Fibroblast of lung (primary cell): ENCODE measurements at regions not wholly inside any gene's neighbourhood (a gene's known extent, or its start where the extent isn't known, plus 50 kb on each side); places are given as distances from the start of the nearest gene placed in this dataset.

Experiments used
- DNase-seq, 2 donors: peaks; one replicate each; pipeline versions ENCODE4 v3.0.0 to v3.0.0-alpha.2; 2010; ENCODE audit warnings: low read depth in 2 of 2
- H2AFZ ChIP-seq: 2 replicates; pipeline ENCODE4 v1.5.1; 2012; ENCODE audit warnings: low read length, control low read depth, inconsistent platforms
- H3K27ac ChIP-seq: 2 replicates; pipeline ENCODE4 v1.5.1; 2011; ENCODE audit warnings: low read length, control low read depth; ENCODE audit not compliant: insufficient read depth
- H3K27me3 ChIP-seq: 2 replicates; pipeline ENCODE4 v1.5.1; 2011; ENCODE audit warnings: mild to moderate bottlenecking, low read length; ENCODE audit not compliant: control insufficient read depth, insufficient read depth
- H3K36me3 ChIP-seq: 2 replicates; pipeline ENCODE4 v1.5.1; 2011; ENCODE audit warnings: low read length; ENCODE audit not compliant: control insufficient read depth, insufficient read depth
- H3K4me1 ChIP-seq: 2 replicates; pipeline ENCODE4 v1.5.1; 2011; ENCODE audit warnings: low read length; ENCODE audit not compliant: control insufficient read depth, insufficient read depth; ENCODE audit errors: extremely low read depth
- H3K4me2 ChIP-seq: 2 replicates; pipeline ENCODE4 v1.5.1; 2011; ENCODE audit warnings: low read length, control low read depth; ENCODE audit not compliant: insufficient read depth; ENCODE audit errors: extremely low read depth
- H3K4me3 ChIP-seq, 4 experiments: fragments of 200-600 bp in 1 of 4; sonication (generic) in 1 of 4; replicated peaks in 1 of 4; 2 replicates each; pipeline ENCODE4 v1.5.1; 2011 to 2016; ENCODE audit warnings: low read length in 4 of 4, low read depth in 3 of 4, mild to moderate bottlenecking in 3 of 4, control low read depth in 2 of 4, inconsistent platforms in 1 of 4, mixed read lengths in 1 of 4; ENCODE audit not compliant: insufficient read depth in 1 of 4; ENCODE audit errors: control extremely low read depth in 1 of 4
- H3K79me2 ChIP-seq: 2 replicates; pipeline ENCODE4 v1.5.1; 2012; ENCODE audit warnings: mild to moderate bottlenecking, low read length, inconsistent platforms; ENCODE audit not compliant: control insufficient read depth, insufficient read depth
- H3K9ac ChIP-seq: 2 replicates; pipeline ENCODE4 v1.5.1; 2011; ENCODE audit warnings: mild to moderate bottlenecking, low read length, control low read depth; ENCODE audit not compliant: insufficient read depth
- H3K9me3 ChIP-seq: 2 replicates; pipeline ENCODE4 v1.5.1; 2012; ENCODE audit warnings: low read depth, low read length; ENCODE audit not compliant: control insufficient read depth, insufficient read depth
- H4K20me1 ChIP-seq: 2 replicates; pipeline ENCODE4 v1.5.1; 2011; ENCODE audit warnings: low read length; ENCODE audit not compliant: control insufficient read depth, insufficient read depth; ENCODE audit errors: extremely low read depth
- CTCF ChIP-seq, 2 donors: IDR thresholded peaks in 1 of 2; conservative IDR thresholded peaks in 1 of 2; 1 replicate in 1 of 2; 2 replicates in 1 of 2; pipeline ENCODE4 v1.5.1; 2011 to 2012; ENCODE audit warnings: low read length in 2 of 2, control low read depth in 1 of 2, inconsistent platforms in 1 of 2, low read depth in 1 of 2, mild to moderate bottlenecking in 1 of 2
- EZH2 ChIP-seq: IDR thresholded peaks from 2 replicates; pipeline ENCODE4 v1.5.1; 2012; ENCODE audit warnings: low read length, control low read depth, mild to moderate bottlenecking; ENCODE audit errors: missing control alignments

GRCh38 chr3:25355998-25356397 is 72.1 kb upstream of the RARB start:
- Histone ChIP-seq H3K36me3 (no peaks in the 10 kb centered on the region), H4K20me1 (no peaks in the 10 kb centered on the region), H2AFZ (no peak overlapping the region), H3K4me2 (peak overlapping the region; percentile 32), H3K4me1 (no peaks in the 10 kb centered on the region), H3K9ac (no peak overlapping the region), H3K79me2 (no peaks in the 10 kb centered on the region), H3K4me3 (no peak overlapping the region), H3K27me3 (no peaks in the 10 kb centered on the region), H3K27ac (no peak overlapping the region), H3K9me3 (no peaks in the 10 kb centered on the region)
- no peak for DNase-seq
- TF ChIP-seq EZH2 (no peak), CTCF (conservative IDR thresholded peaks at IDR 0.05 in 1 of 2, IDR thresholded peaks at IDR 0.05 in 1 of 2; ENCODE audit: low read depth in 1 of 2, low read length in 2 of 2) (no peak)

GRCh38 chr3:25362118-25362517 is 65.9 kb upstream of the RARB start:
- Histone ChIP-seq H3K27ac (no peak overlapping the region), H3K4me2 (no peak overlapping the region), H3K27me3 (no peaks in the 10 kb centered on the region), H4K20me1 (no peaks in the 10 kb centered on the region), H3K4me1 (no peaks in the 10 kb centered on the region), H3K9ac (no peak overlapping the region), H3K79me2 (no peaks in the 10 kb centered on the region), H2AFZ (no peak overlapping the region), H3K9me3 (no peaks in the 10 kb centered on the region), H3K4me3 (no peak overlapping the region), H3K36me3 (no peaks in the 10 kb centered on the region)
- DNase-seq, result no peak
- no peak for TF ChIP-seq CTCF (conservative IDR thresholded peaks at IDR 0.05 in 1 of 2, IDR thresholded peaks at IDR 0.05 in 1 of 2; ENCODE audit: low read depth in 1 of 2, low read length in 2 of 2)

- Histone ChIP-seq H3K4me2 (no peak overlapping the region), H3K27ac (no peak overlapping the region), H3K9me3 (no peaks in the 10 kb centered on the region), H3K4me1 (no peaks in the 10 kb centered on the region), H3K27me3 (no peaks in the 10 kb centered on the region), H3K79me2 (no peaks in the 10 kb centered on the region), H3K36me3 (no peaks in the 10 kb centered on the region), H4K20me1 (no peaks in the 10 kb centered on the region), H2AFZ (no peak overlapping the region), H3K9ac (no peak overlapping the region), H3K4me3 (no peak overlapping the region)
- no peak for DNase-seq
- TF ChIP-seq EZH2 (no peak), CTCF (conservative IDR thresholded peaks at IDR 0.05 in 1 of 2, IDR thresholded peaks at IDR 0.05 in 1 of 2; ENCODE audit: low read depth in 1 of 2, low read length in 2 of 2) (no peak)
These were observed 62.4 kb upstream of the RARB start for GRCh38 chr3:25365636-25366035.
